OCI-LY3 (cell line): ENCODE measurements at regions not wholly inside any gene's neighbourhood (a gene's known extent, or its start where the extent isn't known, plus 50 kb on each side); places are given as distances from the start of the nearest gene placed in this dataset.

ENCODE experiments used
- H2AFZ ChIP-seq: fragments of 200-600, 300-600 bp; shearing (Covaris generic); 2 replicates; pipeline ENCODE4 v1.6.0; 2014; ENCODE audit warnings: antibody characterized with exemption, low read depth, low read length
- H3K27ac ChIP-seq: fragments of 200-600, 300-600 bp; sonication (generic); 2 replicates; pipeline ENCODE4 v1.5.1; 2014; ENCODE audit warnings: mild to moderate bottlenecking, low read length, moderate library complexity, mixed read lengths
- H3K27me3 ChIP-seq: fragments of 200-600, 300-600 bp; sonication (generic); 2 replicates; pipeline ENCODE4 v1.6.1; 2014; ENCODE audit warnings: low read depth, low read length, mixed read lengths
- H3K36me3 ChIP-seq: fragments of 200-600, 300-600 bp; sonication (generic); replicated peaks from 2 replicates; pipeline ENCODE3; 2014; ENCODE audit warnings: low read depth, low read length, mixed read lengths
- H3K4me1 ChIP-seq: fragments of 300-600, 200-600 bp; sonication (generic); 2 replicates; pipeline ENCODE4 v1.6.1; 2014; ENCODE audit warnings: low read length, mixed read lengths
- H3K4me2 ChIP-seq: fragments of 200-600, 300-600 bp; sonication (generic); 2 replicates; pipeline ENCODE4 v1.6.1; 2014; ENCODE audit warnings: low read length, mixed read lengths
- H3K4me3 ChIP-seq: fragments of 300-600, 200-600 bp; sonication (generic); 2 replicates; pipeline ENCODE4 v1.5.1; 2014; ENCODE audit warnings: antibody characterized with exemption, mild to moderate bottlenecking, low read length, moderate library complexity
- H3K79me2 ChIP-seq: fragments of 300-600, 200-600 bp; shearing (Covaris generic); 2 replicates; pipeline ENCODE4 v1.6.1; 2014; ENCODE audit warnings: mild to moderate bottlenecking, low read length, mixed read lengths
- H3K9ac ChIP-seq: fragments of 300-600, 200-600 bp; shearing (Covaris generic); 2 replicates; pipeline ENCODE4 v1.6.0; 2014; ENCODE audit warnings: mild to moderate bottlenecking, low read length, moderate library complexity
- H3K9me3 ChIP-seq: fragments of 200-600, 300-600 bp; shearing (Covaris generic); 2 replicates; pipeline ENCODE4 v1.6.1; 2014; ENCODE audit warnings: low read length, mixed read lengths; ENCODE audit not compliant: insufficient read depth
- H4K20me1 ChIP-seq: fragments of 200-600, 300-600 bp; sonication (generic); 2 replicates; pipeline ENCODE4 v1.6.1; 2016; ENCODE audit warnings: low read length, mixed read lengths; ENCODE audit not compliant: insufficient read depth
- EZH2phosphoT487 ChIP-seq: fragments of 200-600 bp; shearing (Covaris generic); IDR thresholded peaks from 2 replicates; pipeline ENCODE4 v1.6.1; 2018; ENCODE audit warnings: antibody characterized with exemption, mixed run types, low read depth
- TF ChIP-seq, protein P1 (sequence below): fragments of 200-600, 300-600 bp; sonication (generic); IDR thresholded peaks from 2 replicates; pipeline ENCODE4 v1.5.1; 2014; ENCODE audit warnings: antibody characterized with exemption, low read length, low read depth

DNA sequence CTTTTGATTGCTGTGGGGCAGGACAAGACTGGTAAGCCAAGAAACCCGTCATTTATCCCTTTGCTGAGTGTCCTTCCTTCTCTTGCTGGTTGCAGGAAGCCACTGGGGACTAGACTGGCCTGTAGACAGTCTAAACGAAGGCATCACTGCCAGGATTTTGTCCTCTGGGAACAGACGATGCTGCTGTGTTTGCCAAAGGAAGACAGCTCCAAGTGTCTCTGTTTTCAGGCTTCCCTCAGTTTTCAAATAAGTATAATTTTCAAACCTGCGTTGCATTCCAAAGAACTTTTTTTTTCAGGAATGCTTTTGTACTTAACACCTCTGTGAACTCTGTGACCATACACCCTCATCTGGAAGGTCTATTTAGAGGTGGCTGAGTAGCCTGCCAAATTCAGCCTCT lies 269.4 kb downstream of the HLX start:
- H3K79me2 ChIP-seq = no peaks in the 10 kb centered on the region
- no peaks in the 10 kb centered on the region for H3K36me3 ChIP-seq
- H4K20me1 ChIP-seq = no peaks in the 10 kb centered on the region
- no peak overlapping the region for H3K4me2 ChIP-seq
- no peaks in the 10 kb centered on the region for H3K27me3 ChIP-seq
- no peak overlapping the region for H3K9ac ChIP-seq
- no peaks in the 10 kb centered on the region for H3K4me1 ChIP-seq
- TF ChIP-seq, protein P1, sequence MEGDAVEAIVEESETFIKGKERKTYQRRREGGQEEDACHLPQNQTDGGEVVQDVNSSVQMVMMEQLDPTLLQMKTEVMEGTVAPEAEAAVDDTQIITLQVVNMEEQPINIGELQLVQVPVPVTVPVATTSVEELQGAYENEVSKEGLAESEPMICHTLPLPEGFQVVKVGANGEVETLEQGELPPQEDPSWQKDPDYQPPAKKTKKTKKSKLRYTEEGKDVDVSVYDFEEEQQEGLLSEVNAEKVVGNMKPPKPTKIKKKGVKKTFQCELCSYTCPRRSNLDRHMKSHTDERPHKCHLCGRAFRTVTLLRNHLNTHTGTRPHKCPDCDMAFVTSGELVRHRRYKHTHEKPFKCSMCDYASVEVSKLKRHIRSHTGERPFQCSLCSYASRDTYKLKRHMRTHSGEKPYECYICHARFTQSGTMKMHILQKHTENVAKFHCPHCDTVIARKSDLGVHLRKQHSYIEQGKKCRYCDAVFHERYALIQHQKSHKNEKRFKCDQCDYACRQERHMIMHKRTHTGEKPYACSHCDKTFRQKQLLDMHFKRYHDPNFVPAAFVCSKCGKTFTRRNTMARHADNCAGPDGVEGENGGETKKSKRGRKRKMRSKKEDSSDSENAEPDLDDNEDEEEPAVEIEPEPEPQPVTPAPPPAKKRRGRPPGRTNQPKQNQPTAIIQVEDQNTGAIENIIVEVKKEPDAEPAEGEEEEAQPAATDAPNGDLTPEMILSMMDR = no peak
- TF ChIP-seq EZH2phosphoT487 = no peak
- no peak overlapping the region for H3K27ac ChIP-seq
- no peak overlapping the region for H2AFZ ChIP-seq
- 0 out of 2 replicates have a peak, but pooled peaks cover 4% of the 10 kb centered on the region for H3K9me3 ChIP-seq
- H3K4me3 ChIP-seq = no peak overlapping the region

DNA sequence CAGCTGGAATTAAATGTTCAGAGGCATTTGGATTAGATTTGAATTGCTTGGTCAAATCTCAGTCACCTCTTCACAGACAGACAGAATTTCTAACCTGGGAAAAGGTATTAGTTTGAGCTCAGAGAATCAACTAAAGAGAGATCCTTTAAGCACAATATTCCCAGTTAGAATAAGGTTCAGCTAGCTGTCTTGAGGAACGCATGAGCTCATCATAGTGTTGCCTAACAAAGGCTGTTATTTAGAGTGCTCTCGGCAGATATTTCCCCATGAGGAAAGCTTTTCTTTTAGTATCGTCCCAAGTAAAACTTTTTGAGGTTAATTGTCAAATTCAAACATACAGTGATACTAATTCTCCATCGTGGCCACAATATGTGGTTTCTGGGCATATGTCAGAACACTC lies 269.9 kb downstream of the HLX start:
- Histone ChIP-seq H3K4me3 (no peak overlapping the region), H3K4me2 (no peak overlapping the region), H3K9me3 (0 out of 2 replicates have a peak, but pooled peaks cover 4% of the 10 kb centered on the region), H3K4me1 (no peaks in the 10 kb centered on the region), H3K36me3 (no peaks in the 10 kb centered on the region), H4K20me1 (no peaks in the 10 kb centered on the region), H2AFZ (no peak overlapping the region), H3K79me2 (no peaks in the 10 kb centered on the region), H3K27me3 (no peaks in the 10 kb centered on the region), H3K27ac (no peak overlapping the region), H3K9ac (no peak overlapping the region)
- TF ChIP-seq, protein P1 = no peak
- no peak for TF ChIP-seq EZH2phosphoT487

GRCh38 chr1:221149555-221150075 lies 270.4 kb downstream of the HLX start:
- no peaks in the 10 kb centered on the region for H3K36me3 ChIP-seq
- no peak overlapping the region for H2AFZ ChIP-seq
- TF ChIP-seq, protein P1 = no peak
- TF ChIP-seq EZH2phosphoT487 = no peak
- no peak overlapping the region for H3K4me2 ChIP-seq
- H3K9me3 ChIP-seq = 0 out of 2 replicates have a peak, but pooled peaks cover 4% of the 10 kb centered on the region
- no peak overlapping the region for H3K27ac ChIP-seq
- no peaks in the 10 kb centered on the region for H3K79me2 ChIP-seq
- H3K27me3 ChIP-seq = no peaks in the 10 kb centered on the region
- H3K4me1 ChIP-seq = no peaks in the 10 kb centered on the region
- no peaks in the 10 kb centered on the region for H4K20me1 ChIP-seq
- no peak overlapping the region for H3K9ac ChIP-seq
- no peak overlapping the region for H3K4me3 ChIP-seq

DNA sequence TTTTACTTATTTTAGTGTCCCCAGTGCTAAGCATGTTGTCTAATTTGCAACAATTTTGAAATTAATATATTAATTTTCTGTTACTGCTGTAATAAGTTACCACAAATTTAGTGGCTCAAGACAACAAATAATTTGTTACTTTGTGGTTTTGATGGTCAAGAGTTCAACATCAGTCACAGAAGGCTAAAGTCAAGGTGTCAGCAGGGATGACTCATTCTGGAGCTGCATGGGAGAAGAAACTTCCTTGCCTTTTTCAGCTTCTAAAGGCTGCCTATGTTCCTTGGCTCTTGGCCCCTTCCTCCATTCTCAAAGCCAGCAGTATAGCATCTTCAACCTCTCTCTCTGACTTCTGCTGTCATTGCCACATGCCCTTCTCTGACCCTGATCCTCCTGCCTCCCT lies 271.8 kb downstream of the HLX start:
- no peak overlapping the region for H2AFZ ChIP-seq
- no peaks in the 10 kb centered on the region for H3K36me3 ChIP-seq
- no peak overlapping the region for H3K27ac ChIP-seq
- H3K4me1 ChIP-seq = no peaks in the 10 kb centered on the region
- no peaks in the 10 kb centered on the region for H4K20me1 ChIP-seq
- H3K4me2 ChIP-seq = no peak overlapping the region
- no peak overlapping the region for H3K9ac ChIP-seq
- no peak overlapping the region for H3K4me3 ChIP-seq
- no peaks in the 10 kb centered on the region for H3K27me3 ChIP-seq
- 0 out of 2 replicates have a peak, but pooled peaks cover 4% of the 10 kb centered on the region for H3K9me3 ChIP-seq
- TF ChIP-seq, protein P1 = no peak
- no peak for TF ChIP-seq EZH2phosphoT487
- no peaks in the 10 kb centered on the region for H3K79me2 ChIP-seq
